HL-60 (cell line): ENCODE measurements at regions not wholly inside any gene's neighbourhood (a gene's known extent, or its start where the extent isn't known, plus 50 kb on each side); places are given as distances from the start of the nearest gene placed in this dataset.

Source experiments
- DNase-seq, 2 experiments: peaks; one replicate each; pipeline ENCODE4 v3.0.0-alpha.2; 2010 to 2020; ENCODE audit warnings: low read depth in 1 of 2, low spot score in 1 of 2
- H3K27ac ChIP-seq: fragments of 250-450 bp; sonication (Bioruptor Pico); replicated peaks from 2 replicates; pipeline ENCODE4 v1.5.1; 2020; ENCODE audit warnings: mild to moderate bottlenecking, moderate library complexity
- H3K27me3 ChIP-seq: fragments of 250-450 bp; sonication (Bioruptor Pico); 2 replicates; pipeline ENCODE4 v1.5.1; 2021; ENCODE audit warnings: mild to moderate bottlenecking, moderate library complexity; ENCODE audit not compliant: insufficient read depth, poor library complexity, severe bottlenecking
- H3K4me3 ChIP-seq: replicated peaks from 2 replicates; pipeline ENCODE4 v1.5.1; 2011; ENCODE audit warnings: mild to moderate bottlenecking, control low read depth, low read length; ENCODE audit not compliant: insufficient read depth
- CTCF ChIP-seq: IDR thresholded peaks from one replicate; pipeline ENCODE4 v1.5.1; 2011; ENCODE audit warnings: low read length, control low read depth, inconsistent platforms; ENCODE audit not compliant: insufficient read depth
- GABPA ChIP-seq: IDR thresholded peaks from 2 replicates; pipeline ENCODE4 v1.6.1; 2012; ENCODE audit warnings: low read depth
- POLR2AphosphoS5 ChIP-seq: IDR thresholded peaks from 2 replicates; pipeline ENCODE4 v1.6.1; 2012; ENCODE audit warnings: low read depth
- SPI1 ChIP-seq: IDR thresholded peaks from 2 replicates; pipeline ENCODE4 v1.6.1; 2012; ENCODE audit warnings: low read depth, mild to moderate bottlenecking, borderline replicate concordance
- TF ChIP-seq, protein P1 (sequence below): IDR thresholded peaks from 2 replicates; pipeline ENCODE4 v1.6.1; 2012; ENCODE audit warnings: low read depth; ENCODE audit not compliant: insufficient replicate concordance

DNA sequence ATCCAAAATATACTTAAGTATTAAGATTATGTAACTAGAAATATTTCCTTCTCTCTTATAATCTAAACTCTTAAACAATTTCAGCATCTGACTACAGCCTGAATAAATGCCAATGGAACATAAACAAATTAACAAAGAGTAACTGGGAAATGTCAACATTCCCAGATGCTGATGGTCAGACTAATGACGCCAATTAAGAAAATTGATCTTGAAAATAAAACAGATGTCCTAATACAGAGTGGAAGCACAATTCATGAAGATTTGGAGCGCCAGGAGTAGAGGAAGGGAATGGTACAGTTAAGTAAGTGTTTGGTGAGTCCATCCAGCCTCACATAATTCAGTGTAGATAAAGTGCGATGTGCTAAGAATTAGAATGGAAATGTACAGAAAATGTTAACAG lies 203.7 kb upstream of the NWD2 start:
- DNase-seq: no peak
- Histone ChIP-seq H3K27ac (no peak overlapping the region), H3K4me3 (no peak overlapping the region), H3K27me3 (no peaks in the 10 kb centered on the region)
- TF ChIP-seq SPI1: no peak
- no peak for TF ChIP-seq GABPA
- TF ChIP-seq, protein P1, sequence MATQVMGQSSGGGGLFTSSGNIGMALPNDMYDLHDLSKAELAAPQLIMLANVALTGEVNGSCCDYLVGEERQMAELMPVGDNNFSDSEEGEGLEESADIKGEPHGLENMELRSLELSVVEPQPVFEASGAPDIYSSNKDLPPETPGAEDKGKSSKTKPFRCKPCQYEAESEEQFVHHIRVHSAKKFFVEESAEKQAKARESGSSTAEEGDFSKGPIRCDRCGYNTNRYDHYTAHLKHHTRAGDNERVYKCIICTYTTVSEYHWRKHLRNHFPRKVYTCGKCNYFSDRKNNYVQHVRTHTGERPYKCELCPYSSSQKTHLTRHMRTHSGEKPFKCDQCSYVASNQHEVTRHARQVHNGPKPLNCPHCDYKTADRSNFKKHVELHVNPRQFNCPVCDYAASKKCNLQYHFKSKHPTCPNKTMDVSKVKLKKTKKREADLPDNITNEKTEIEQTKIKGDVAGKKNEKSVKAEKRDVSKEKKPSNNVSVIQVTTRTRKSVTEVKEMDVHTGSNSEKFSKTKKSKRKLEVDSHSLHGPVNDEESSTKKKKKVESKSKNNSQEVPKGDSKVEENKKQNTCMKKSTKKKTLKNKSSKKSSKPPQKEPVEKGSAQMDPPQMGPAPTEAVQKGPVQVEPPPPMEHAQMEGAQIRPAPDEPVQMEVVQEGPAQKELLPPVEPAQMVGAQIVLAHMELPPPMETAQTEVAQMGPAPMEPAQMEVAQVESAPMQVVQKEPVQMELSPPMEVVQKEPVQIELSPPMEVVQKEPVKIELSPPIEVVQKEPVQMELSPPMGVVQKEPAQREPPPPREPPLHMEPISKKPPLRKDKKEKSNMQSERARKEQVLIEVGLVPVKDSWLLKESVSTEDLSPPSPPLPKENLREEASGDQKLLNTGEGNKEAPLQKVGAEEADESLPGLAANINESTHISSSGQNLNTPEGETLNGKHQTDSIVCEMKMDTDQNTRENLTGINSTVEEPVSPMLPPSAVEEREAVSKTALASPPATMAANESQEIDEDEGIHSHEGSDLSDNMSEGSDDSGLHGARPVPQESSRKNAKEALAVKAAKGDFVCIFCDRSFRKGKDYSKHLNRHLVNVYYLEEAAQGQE: no peak

DNA sequence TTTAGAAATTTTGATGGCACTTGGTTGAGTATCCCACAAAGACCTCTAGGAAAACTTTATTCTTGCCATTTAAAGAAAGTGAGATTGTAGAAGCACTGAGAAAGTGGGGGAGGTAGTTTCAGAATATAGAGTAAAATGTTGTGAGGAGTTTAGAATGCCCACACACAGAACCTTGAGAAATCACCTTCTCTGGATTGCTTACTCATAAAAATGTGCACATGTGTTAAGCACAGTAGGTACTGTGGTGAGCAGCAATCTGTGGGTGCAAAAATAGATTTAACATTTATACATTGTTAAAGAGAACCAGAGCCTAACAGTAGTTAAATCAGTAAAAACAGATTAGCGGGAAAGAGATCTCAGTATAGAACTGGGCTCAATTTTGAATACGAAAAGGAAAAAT lies 201.2 kb upstream of the NWD2 start:
- DNase-seq: no peak
- no peak overlapping the region for H3K4me3 ChIP-seq
- no peak overlapping the region for H3K27ac ChIP-seq
- H3K27me3 ChIP-seq: no peaks in the 10 kb centered on the region
- TF ChIP-seq SPI1 (no peak), POLR2AphosphoS5 (no peak), CTCF (no peak), GABPA (no peak)
- TF ChIP-seq, protein P1: no peak

DNA sequence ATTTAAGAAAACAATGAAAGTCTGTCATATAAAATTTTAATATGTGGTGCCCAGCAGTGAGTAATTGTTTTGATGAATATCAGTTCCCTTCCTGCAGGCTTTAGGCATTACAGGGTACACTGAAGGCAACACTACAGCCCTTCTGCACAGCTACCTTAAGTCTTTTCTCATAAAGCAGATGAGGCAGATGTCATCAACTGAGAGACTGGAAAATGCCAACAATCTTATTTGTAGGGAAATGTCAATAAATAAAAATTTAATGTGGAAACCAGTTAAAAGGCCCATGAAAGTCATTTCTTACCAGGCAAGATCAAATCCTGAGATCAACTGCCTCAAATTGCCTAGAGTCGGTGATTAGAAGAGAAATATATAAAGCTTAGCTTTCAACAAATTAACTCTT lies 193.4 kb upstream of the NWD2 start:
- Histone ChIP-seq H3K4me3 (no peak overlapping the region), H3K27me3 (peaks cover 2% of the 10 kb centered on the region), H3K27ac (no peak overlapping the region)
- TF ChIP-seq GABPA (no peak), SPI1 (no peak), POLR2AphosphoS5 (no peak), CTCF (no peak)
- TF ChIP-seq, protein P1: no peak
- no peak for DNase-seq

DNA sequence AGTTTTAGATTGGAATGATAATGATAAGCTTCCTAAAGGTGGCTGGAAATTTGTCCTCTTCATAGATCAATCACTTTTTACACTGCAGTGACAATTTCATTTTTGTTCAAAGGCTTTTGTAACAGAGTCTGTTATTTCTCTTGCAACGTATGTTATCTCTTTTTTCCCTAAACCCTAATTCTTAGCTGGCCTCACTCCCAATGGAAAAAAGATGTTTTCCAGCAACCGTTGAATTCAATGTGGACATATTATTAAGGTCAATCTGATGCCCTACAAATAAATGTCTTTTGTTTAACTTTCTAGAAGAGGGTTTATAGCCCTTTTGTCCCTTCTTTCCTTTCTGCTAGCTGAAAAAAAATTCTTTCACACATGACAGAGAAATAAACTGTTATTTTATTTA lies 192.7 kb upstream of the NWD2 start:
- H3K27me3 ChIP-seq: peaks cover 2% of the 10 kb centered on the region
- H3K27ac ChIP-seq: no peak overlapping the region
- TF ChIP-seq CTCF (no peak), GABPA (no peak), POLR2AphosphoS5 (no peak), SPI1 (no peak)
- TF ChIP-seq, protein P1: no peak
- DNase-seq: no peak
- H3K4me3 ChIP-seq: no peak overlapping the region
